GM12891 (cell line): ENCODE measurements at regions not wholly inside any gene's neighbourhood (a gene's known extent, or its start where the extent isn't known, plus 50 kb on each side); places are given as distances from the start of the nearest gene placed in this dataset.

ENCODE experiments used
- DNase-seq: peaks from one replicate; pipeline ENCODE4 v3.0.0; 2011; ENCODE audit warnings: low spot score; ENCODE audit not compliant: insufficient read length
- FAIRE-seq: peaks from 2 replicates; lab custom pipeline; 2011; peaks lifted over from hg19 to GRCh38; lab: Jason Lieb, UNC
- PAX5 ChIP-seq: IDR thresholded peaks from 2 replicates; pipeline ENCODE4 v1.6.1; 2011; ENCODE audit warnings: low read length, moderate library complexity, mild to moderate bottlenecking; ENCODE audit not compliant: insufficient read depth, severe bottlenecking
- POLR2A ChIP-seq: IDR thresholded peaks from 2 replicates; pipeline ENCODE4 v1.6.1; 2011; ENCODE audit warnings: low read depth, low read length, control low read depth
- POLR2AphosphoS5 ChIP-seq: IDR thresholded peaks from 2 replicates; pipeline ENCODE4 v1.6.1; 2011; ENCODE audit warnings: low read depth, low read length, control low read depth
- POU2F2 ChIP-seq: IDR thresholded peaks from 2 replicates; pipeline ENCODE4 v1.6.1; 2011; ENCODE audit warnings: low read depth, mild to moderate bottlenecking, control low read depth, low read length, moderate library complexity
- SPI1 ChIP-seq: IDR thresholded peaks from 2 replicates; pipeline ENCODE4 v1.6.1; 2011; ENCODE audit warnings: low read depth, low read length, control low read depth
- TAF1 ChIP-seq: IDR thresholded peaks from 2 replicates; pipeline ENCODE4 v1.6.1; 2011; ENCODE audit warnings: low read depth, low read length, control low read depth

DNA sequence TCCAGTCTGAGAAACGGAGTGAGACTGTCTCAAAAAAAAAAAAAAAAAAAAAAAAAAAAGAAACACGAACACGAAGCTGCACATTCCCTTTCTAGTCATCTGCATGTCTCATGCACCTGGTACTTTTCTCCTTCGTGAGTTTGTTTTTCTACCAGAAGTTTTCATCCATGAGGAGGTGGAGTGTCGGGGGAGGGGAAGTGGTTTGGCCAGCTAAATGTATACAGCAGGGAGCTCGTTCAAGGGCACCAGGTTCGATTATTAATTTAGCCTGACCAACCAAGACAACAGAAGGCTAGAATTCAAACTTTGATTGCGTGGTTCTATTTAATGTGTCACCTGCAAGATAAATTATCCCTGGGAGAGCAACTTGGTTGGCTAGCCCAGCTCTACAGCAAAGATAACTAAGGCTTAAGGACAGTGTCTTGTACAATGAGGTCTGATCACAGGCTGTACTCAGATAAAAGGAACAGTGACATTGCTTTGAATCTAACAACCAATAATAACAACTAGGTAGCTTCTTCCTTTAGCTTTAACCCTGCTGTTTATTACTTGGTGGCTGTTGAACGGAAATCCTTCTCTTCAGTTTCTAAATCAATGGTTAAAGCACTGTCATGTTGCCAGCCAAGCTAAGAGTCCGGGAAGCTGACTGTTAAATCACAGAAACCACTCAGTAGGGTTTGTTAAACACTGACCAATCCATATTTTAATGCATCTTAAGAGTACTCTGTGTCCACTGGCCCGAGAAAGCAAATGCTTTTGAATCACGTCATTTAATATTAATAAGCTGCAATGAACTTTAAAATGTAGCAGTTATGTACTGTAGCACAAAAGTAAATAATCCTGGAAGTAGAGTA is 98.4 kb upstream of the STARD13 start:
- TF ChIP-seq TAF1 (no peak), POU2F2 (no peak), SPI1 (no peak), POLR2AphosphoS5 (no peak)
- no peak for FAIRE-seq
- no peak for DNase-seq

DNA sequence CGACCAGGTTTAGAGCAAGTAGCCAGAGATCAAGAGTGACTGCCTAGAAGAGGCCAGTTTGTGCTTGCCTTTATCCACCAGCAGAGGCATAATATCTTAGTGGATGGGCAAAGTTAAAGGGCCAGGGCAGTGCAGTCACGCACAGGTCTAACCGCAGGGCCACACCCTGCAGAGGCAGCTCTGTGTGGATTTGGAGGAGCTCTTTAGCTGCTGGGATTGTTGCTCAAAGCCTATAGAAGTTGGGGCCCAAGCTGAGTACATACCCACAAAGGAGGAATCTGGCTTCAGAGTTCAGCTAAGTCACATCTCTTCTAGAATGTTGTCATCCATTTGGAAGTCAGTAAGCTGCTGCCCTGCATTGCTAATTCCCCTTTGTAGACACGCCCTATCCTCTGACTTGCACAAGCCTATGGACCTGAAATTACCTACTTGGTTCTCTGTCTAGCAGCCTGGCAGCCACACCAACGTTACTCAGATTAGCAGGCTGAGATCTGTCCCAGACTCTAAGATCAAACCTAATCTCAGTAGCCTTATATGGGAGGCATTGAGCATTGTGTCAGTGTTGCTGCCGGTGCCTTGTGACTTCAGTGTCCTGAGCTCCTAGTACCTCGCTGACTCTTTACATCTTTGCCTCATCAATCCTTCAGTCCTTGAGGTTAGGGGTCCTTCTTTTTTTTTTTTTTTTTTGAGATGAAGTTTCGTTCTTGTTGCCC is 102.9 kb upstream of the STARD13 start:
- no peak for DNase-seq
- no peak for TF ChIP-seq PAX5
- no peak for TF ChIP-seq POLR2AphosphoS5
- no peak for TF ChIP-seq TAF1
- no peak for TF ChIP-seq POU2F2
- TF ChIP-seq POLR2A = no peak
- TF ChIP-seq SPI1 = no peak
- no peak for FAIRE-seq

DNA sequence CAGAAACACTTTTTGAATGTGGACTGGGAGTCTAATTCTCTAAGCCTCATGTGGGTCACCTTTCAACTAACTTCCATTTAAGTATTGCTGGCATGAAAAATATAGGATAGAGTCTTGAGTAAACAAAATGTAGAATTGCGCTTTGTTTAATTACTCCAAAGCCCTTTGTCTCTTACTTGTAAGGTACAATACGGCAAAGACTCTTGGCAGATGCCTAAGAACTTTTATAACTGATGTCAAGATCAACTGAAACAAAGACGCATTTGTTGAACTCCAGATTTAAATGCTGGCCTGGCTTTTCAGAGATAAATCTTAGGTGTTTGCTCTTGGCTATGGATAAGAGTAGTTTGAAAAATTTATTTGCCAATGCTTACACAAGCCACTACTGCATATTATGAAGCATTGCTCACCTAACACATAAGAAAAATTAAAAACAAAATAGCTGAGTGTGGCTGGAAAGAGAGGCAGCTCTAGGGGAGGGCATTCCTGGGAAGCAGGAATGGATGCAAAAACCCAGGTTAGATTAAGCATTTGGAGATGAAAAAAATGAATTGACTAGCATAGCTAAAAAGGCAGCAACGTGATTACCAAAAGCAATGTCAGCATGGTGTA is 107.3 kb upstream of the STARD13 start:
- FAIRE-seq (no peak), DNase-seq (no peak)
- TF ChIP-seq SPI1 (no peak), TAF1 (no peak), PAX5 (no peak), POLR2A (no peak), POLR2AphosphoS5 (no peak), POU2F2 (no peak)

DNA sequence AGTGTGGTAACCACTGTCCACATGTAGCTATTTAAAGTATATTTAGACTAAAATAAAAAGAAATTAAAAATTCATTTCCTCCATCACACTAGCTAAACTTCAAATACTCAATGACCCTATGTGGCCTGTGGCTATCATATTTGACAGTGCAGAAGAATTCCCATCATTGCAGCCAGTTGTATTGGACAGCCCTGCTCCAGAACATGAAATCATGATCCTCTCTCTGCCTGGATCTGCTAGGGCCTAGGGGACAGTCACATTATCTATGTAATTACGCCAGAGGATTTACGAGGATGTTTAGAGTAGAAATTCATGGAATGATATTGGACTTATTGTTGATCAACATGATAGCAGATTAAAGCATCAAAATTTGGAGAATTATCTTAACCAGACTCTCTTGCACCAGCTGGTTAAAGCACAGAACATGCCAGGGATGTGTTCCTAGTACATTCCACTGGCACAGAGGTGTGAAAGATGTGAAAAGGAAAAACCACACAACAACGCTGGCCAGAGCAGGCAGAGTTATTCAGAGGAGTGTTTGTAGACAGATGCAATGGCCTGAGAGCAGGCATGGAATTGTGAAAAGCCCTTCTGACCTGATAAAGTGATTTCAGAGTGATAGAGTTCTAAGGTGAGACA is 108.9 kb upstream of the STARD13 start:
- no peak for FAIRE-seq
- TF ChIP-seq SPI1 (no peak), TAF1 (no peak), POU2F2 (no peak)
- DNase-seq = no peak

DNA sequence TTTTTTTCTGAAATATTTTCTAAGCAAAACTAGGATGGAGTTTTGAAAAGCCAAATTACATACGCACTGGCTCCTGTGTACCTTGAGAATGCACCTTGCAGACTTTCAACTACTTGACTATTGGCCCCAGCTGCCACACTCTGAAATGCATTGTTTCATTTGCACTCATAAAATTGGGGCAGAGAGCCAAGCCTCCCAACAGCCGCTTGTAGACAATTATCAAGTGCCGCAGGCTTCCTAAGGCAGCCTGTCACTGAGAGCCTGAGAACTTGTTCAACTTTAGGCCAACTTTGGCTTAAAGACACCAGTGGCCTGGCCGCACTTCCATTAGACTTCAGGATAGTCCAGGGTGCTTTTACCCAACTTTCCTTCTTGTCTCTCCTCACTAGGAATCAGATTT is 115.7 kb upstream of the STARD13 start:
- TF ChIP-seq POLR2AphosphoS5 = no peak
- no peak for TF ChIP-seq SPI1
- no peak for TF ChIP-seq POU2F2
- TF ChIP-seq TAF1 = no peak
- no peak for TF ChIP-seq POLR2A
- TF ChIP-seq PAX5 = no peak
- FAIRE-seq (no peak), DNase-seq (no peak)

DNA sequence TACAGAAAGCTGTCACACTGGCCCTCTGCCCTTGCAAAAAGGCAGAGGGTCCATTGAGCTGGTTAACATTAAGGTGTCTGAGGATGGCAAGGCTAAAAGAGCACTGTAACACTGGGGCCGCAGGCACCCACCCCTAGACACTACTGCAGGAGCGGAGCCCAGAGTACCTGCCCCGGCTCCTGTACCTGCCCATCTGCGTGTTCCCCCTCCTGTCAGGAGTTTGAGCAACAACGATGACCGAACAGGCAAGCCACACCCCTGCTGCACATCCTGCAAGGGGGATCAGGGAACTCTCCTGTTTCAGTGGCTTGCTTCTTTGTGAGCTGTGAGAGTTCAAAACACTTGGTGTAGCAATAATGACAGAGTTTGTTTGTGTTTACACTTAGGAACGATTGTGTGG is 117.4 kb upstream of the STARD13 start:
- FAIRE-seq = no peak
- DNase-seq = no peak
- TF ChIP-seq PAX5 = no peak
- no peak for TF ChIP-seq SPI1
- TF ChIP-seq POLR2A = no peak
- TF ChIP-seq POU2F2 = no peak
- TF ChIP-seq POLR2AphosphoS5 = no peak
- TF ChIP-seq TAF1 = no peak

DNA sequence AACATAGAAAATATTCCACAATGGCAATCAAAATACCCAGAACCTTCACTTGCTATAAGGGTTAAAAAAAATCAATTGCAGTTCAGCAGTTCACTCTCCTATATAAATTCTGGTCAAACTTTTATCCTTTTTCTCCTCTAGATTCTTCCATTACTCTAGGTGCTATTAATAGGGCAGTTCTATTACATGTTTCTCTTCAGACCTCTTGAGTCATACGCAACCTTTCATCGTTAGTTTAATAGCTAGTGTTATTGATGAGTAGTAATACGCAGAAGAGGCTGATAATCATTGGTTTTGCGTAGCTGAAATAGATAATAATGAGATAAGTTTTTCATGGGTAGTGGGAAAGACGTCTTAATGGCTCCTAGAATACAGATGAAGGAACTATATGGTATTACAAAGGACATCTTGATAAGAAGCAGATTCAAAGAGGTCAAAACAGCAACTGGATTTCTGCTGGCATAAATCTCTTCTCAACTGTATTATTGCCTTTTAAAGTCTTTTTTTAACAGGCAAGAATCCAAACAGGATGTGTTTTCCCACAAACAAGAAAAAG is 118.3 kb upstream of the STARD13 start:
- DNase-seq (no peak), FAIRE-seq (no peak)
- TF ChIP-seq TAF1 = no peak
- no peak for TF ChIP-seq POLR2A
- no peak for TF ChIP-seq POLR2AphosphoS5
- TF ChIP-seq POU2F2 = no peak
- TF ChIP-seq SPI1 = no peak
- TF ChIP-seq PAX5 = no peak

DNA sequence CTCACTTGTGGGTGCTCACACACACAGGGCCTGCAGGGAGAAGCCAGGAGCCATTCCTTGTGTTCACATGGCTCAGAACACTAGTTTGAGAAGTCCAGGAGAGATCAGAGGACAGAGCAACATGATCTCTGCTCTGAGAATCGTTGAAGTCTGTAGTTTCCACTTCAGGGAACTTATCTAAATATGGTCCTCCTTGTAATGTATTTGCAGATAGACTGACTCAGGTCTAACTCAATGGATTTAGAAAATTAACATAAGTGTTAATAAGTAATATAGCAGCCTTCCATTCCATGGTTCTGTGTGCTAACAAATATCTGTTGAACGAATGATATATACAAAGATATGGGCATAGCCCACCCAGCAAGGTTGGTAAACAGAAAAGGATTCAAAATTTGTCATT is 119.8 kb upstream of the STARD13 start:
- no peak for DNase-seq
- FAIRE-seq = no peak
- no peak for TF ChIP-seq PAX5
- no peak for TF ChIP-seq SPI1
- TF ChIP-seq POU2F2 = no peak
- no peak for TF ChIP-seq TAF1
- no peak for TF ChIP-seq POLR2A

DNA sequence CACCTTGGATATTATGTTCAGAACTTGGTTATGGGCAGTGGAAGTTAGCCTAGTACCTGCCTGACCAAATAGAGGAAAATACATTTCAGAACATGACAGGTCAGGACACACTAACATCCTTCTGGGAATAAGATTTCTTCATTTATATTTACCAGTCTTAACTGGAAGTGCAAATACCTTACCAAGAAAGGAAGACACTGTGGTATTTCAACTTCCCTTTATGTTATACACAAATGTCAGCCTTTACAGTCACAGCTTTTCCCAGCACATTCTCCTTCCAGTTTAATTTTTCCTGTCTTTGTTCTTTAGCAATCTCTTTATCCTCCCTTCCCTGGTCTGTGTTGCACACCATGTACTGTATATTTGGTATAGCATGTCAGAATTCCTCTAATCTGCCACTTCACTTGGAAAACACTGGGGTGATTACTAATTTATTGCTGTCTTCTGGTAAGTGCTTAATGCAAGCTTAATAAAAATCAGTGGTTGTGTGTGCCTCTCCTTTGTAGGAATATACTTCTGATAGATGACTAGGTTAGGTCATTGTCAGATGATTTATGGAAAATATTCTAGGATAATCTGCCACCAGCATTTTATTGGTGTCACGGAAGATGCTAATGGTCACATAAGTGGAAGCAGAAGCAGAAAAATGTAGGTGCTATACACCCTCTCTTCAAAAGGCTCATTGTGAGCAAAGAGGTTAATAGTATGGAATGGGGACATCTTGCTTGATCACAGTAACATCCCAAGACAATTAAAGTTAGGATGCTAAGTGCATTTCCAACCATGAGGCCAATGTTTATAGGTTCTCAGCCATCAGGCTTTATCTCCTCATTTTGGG is 124.3 kb upstream of the STARD13 start:
- TF ChIP-seq SPI1 = no peak
- no peak for TF ChIP-seq POU2F2
- no peak for TF ChIP-seq TAF1
- no peak for TF ChIP-seq PAX5
- TF ChIP-seq POLR2A = no peak
- no peak for TF ChIP-seq POLR2AphosphoS5
- FAIRE-seq = no peak
- no peak for DNase-seq
